GM21737 (cell line): ENCODE measurements at regions not wholly inside any gene's neighbourhood (a gene's known extent, or its start where the extent isn't known, plus 50 kb on each side); places are given as distances from the start of the nearest gene placed in this dataset.
"Not testable (repeated sequence)": the region's sequence is repeated elsewhere in the genome, so short reads cannot be mapped to it uniquely, and the experiment has no call there.

Source experiments
- ATAC-seq: cut with Tn5 transposase; IDR thresholded peaks from one replicate; pipeline ENCODE4 v1.9.1; 2021; ENCODE audit warnings: mild to moderate bottlenecking, moderate library complexity; ENCODE audit not compliant: unreplicated experiment

DNA sequence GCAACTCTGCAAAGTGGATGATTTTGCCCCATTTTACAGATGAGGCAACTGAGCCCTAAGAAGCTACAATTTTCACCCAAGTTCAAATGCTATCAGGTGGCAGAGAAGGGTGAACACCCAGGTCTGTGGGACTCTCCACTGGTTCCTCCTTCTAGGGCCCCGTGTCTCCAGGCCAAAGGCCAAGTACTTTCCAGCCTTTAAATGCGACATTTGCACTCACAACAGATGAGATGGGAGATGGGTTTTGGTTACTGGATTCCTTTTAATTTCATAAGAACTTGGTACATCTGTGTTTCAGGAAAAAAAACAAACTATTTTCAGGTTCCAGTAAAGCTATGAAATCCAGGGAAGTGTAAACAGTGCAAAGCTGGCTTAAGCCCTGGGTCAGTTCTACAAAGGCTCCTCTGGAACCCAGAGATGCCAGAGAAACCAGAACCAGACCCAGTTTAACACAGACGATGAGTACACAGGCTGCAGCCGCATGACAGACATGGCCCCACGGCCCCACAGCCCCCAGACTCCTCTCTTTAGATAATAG lies 361.7 kb downstream of the ANAPC1 start:
- no peak for ATAC-seq

DNA sequence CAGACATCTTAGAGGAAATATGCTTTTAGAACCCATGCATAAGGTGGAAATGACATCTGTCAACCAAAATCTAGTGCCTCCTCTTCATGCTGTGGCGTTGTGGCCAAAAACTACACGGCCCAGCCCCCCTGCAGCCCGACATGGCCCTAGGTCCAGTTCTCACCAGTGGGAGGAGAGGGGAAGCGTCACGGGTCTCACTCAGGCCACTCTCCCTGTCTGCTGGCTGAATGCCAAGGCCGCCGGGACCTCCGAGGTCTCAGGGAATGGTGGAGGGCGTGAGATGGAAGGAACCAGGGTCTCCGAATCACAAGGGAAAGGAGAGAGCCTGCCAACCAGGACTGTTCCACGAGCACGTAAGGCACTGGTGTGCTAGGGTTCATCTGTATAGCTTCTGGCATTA lies 361.0 kb downstream of the ANAPC1 start:
- no peak for ATAC-seq

DNA sequence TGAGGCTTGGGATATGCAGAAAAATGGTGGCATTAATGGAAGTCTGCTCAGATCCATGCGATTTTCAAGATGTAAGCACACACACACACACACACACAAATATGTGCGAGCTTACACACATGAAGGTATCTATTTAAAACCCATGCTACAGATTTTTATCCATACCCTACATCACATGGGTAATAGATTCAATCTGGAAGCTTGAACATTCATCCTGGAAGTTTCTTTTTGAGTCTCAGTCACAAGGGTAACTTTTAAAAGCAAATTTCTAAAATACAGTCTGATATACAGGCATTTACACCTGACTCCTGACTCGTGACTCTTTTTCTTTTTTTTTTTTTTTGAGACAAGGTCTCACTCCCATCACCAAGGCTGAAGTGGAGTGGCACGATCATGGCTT lies 359.0 kb downstream of the ANAPC1 start:
- not testable (repeated sequence) for ATAC-seq

DNA sequence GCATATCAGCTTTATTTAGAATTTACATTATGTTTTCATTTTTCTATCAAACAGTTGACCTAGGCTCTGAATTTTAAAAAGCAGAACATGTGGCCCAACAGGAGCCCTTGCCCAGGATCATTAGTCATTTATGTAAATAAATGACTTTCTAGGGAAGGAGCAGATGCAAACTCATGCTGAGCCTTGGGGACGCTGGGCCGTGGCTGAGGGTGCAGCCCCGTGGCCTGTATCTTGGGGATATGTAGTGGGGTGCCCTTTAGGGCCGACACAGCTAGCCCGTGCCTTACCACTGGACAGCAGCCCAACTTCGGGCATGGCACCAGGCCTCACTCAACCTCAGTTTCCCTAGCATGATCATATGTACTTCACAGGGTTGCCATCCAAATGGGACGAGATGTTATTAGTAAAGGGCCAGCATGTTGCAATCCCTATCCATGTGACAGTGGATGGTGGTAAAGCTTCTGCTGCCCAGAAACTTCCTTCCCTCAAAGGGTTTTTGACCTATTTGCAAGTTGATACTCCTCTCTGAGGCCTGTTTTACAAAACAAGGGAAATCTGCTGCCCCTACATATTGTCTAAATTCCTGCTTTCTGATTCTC lies 357.9 kb downstream of the ANAPC1 start:
- ATAC-seq = not testable (repeated sequence)

DNA sequence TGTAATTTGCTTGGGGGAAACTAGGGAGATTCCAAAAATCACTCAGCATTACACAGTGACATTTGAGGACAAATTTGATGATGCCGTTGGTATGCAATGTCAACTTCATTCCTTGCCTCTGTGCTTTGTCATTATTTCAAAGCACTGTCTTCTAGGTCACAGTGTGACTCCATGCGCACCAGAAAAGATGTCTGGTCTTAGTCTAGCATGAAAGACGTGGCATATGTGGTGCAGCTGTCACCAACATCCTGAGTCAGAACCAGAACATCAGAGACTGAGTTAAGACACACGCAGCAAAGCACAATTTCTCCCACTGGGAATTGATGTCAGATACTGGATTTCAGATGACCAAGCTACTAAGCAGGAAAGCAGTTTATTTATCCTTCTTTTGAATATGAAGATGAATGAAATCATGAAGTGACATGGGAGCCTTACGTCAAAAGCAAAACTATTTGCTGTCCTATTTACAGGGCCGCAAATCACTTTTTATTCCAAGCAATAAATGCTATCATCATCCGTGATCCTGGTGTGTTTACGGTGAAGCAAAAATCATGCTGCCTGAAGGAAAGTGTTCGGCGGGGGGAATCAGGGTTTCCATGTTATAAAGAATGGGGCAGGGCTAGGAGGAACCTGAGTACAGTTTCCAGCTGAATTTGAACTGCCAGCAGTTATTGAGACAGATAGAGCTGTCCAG lies 356.1 kb downstream of the ANAPC1 start:
- ATAC-seq = not testable (repeated sequence)

DNA sequence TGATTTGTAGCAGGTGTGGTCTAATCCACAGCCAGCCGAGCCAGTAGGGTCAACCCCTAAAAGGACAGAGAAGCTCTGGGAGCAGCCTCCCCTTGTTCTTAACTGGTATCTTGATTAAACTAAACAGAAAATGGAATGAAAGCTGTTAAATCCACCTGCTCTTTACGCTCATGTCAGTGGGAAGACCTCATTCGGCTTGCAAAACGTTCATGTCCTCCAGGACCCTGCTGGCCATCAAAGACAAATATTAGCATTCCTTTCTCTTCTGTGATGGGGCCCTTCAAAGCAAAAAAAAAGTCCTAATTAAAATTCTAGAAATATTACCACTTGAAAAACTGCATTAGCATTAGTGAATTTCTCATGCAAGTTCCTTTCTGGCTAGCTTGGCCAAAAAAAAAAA lies 355.0 kb downstream of the ANAPC1 start:
- not testable (repeated sequence) for ATAC-seq

DNA sequence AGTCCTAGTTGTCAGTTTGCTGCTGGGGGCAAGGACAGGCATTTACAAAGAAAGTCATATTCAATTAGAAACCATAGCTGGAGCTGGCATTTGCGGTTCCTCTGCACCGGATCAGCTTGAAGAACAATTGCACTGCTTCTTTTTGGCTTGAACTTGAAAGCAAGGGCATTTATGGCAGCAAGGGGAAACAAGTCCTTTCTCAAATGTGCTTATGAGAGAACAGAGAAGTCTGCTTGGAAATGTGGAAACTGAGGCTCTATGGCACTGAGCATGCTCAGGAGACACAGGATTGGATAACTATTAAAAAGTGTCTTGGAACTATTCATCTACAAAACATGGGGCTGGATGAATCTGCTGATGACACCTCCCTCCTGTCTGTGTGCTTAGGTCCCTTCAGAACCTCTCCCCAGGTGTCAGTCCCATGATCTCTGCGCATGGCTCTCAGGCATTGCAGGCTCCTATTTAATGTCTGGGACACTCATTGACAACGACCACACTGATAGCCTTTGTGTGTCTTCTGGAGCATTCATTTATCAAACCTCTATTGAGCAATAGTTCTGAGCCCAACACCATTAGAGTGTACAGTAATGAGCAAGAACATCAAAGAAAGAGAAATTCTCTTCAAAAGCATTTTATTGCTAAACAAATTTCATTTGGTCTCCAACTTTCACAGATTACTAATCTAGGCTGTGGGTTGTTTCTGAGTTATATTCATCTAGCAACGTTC lies 353.6 kb downstream of the ANAPC1 start:
- not testable (repeated sequence) for ATAC-seq

DNA sequence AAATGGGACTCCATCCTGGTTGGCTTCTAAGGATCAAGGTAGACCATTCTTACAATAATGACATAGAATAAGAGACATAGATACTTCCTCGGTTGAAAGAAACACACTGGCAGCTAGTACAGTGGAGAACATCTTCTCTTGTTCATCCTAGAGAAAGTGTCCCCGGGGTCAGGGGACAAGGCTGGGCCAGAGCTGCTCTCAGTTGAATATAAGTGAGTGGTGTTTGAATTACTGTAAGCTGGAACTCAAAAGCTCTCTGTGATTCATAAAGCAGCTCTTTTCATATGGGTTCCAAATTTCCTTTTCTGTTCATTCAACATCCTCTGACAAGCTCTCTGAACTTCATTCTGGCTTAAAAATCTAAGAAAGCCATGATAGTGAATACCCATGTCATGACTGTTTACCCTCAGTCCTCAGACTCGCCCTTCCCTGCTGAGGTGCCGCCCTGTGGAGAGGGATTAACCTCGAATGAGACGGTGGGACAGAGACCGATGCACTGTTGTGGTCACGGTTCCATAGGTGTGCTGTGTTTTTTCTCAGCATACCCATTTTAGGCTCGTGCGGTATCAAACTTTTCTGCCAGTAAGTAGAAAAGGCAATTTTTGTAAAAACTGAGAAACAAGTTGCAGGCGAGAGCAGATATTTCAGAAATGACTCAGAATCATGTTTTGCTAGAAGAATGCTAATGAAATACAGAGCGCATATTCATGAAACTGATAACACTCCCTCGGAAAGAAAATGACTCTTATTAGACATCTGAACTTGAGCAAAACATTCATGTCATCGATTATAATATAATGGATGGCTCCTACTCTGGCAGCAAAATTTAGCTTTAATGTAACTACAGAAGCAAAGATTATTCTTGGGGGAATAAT lies 351.1 kb downstream of the ANAPC1 start:
- ATAC-seq = not testable (repeated sequence)

DNA sequence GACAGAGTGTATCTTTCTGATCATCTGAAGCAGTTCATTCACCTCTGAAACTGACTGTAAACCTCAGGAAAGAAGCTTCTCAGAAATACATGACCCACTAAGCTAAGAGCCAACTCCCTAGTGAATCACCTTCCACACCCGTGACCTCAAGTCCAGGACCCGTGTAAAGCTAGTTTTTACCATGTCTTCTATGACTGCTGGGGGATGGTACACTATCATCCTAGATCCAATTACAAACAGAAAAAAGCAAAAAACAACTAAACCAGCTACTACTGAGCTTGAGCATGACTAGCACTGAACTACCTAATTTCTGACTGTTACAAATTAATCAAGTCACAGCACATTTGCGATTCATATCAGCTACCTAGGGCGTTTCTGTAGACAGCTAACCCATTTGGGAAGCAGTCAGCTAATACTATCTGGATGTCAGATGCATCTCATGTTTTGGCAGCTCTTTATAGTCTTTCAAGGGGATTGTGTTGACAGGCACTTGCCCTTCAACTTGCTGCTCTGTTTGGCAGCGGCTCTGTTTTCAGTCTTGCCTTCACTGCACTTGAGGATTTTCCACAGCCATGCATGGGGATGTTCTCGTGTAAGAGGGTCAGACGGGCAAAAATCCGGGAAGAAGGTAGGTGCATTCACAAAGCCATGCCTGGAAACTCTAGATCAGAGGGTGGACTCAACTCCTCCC lies 350.3 kb downstream of the ANAPC1 start:
- not testable (repeated sequence) for ATAC-seq

DNA sequence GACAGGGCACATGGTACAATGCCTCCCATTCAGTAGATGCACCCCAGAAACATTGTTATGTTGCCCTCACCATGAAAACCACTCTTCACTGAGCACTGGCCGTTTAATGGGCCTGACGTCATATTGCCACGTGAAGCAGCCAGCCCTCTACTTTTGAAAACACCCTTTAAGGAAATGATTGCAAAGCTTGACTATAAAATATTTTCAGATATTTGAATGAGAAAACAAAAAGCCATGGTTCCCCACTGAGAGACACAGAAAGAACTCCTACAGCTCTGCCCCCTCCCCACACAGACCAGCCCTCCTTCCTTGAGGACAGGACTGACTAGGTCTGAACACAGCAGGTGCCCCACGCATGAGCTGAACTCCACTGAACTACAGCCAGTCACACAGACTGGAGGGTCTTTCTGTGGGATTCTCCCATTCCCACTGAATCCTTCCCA lies 349.1 kb downstream of the ANAPC1 start:
- no peak for ATAC-seq

DNA sequence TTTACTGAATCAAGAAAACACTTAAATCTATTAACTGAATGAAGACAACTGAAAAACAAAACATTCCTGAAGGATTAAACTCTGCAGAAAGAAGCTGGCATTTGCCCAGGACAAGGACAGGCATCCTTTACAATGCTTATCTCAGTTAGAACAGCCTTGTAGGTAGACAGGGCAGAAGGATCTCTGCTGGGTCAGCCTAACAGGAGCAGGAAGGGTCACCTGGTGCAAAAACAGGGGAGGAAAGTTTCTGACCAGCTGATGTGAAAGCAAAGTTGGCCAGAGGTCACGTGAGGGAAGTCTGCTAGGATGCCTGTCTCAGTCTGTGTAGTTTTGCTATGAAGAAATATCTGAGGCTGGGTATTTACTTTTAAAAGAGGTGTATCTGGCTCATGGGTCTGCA lies 348.6 kb downstream of the ANAPC1 start:
- no peak for ATAC-seq

DNA sequence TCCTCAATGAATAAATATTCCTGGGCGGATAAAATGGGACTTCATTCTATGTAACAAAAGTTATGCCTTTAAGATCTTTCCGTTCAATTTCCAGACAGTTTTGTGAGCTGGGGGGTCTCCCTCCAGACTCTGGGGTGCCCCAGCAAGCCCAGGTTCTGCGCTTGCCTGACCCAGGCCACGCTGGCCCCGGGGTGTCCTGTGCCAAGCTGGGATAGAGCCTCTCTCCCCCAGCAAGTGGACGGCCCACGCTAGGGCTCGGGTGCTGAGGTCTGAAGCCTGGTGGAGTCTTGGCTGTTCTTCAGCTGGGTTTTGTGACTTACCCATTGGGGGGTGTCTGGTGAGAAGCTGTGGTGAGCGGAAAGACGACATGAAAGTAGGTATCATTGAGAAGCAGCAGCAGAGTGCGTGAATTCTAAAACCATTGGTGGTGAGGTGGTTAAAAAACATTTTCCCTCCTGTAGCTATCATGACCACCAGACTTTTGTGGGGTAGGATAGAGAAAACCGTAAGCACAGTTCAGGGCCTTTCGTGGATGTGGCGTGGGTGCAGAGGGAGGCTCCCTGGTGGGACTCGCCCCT lies 346.8 kb downstream of the ANAPC1 start:
- no peak for ATAC-seq

DNA sequence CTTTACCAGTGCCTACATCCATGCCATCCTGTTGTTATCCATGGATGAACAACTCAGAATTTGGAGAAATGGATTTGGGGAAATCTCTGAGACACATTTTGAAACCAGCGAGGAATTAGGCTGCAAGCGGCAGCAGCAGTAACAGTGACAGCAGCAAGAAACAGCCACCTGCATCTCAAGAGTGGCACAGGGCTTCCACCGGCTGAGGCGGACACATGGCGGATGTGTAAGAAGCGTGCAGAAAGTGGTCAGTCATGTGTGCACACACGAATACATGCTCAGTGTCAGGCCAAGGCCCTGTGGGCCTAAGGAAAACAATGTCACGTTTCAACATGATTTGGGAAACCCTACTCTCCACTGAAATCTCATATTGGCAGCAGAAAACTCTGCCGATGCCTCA lies 344.0 kb downstream of the ANAPC1 start:
- ATAC-seq = not testable (repeated sequence)

DNA sequence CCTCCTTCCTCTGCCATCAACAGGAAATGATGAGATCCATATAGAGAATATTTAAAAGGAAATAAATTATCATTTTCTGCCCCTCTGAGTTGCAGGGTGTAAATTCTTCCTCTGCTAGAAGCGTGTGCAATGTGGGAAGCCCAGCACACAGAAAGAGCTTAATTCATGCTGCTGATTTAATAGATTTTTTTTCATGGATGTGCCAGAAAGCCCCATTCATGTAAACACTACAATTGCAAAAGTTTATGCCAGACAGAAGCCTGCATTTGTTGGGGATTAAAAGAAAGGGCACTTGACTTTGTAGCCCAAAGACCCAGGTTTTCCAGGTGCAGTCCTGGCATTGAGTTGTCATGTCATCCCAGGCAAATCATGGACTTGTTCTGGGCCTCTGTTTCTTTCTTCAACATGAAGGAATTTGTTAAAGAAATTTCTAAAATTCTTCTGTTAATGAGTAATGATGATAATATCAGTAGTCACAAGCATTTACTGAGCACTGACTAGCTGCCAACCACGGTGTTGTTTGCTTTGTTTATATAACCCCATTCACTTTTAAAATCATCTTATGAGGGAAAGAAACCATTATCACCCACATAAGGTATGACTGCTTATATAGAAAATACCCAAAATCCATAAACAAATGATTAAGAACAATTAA lies 341.7 kb downstream of the ANAPC1 start:
- not testable (repeated sequence) for ATAC-seq

DNA sequence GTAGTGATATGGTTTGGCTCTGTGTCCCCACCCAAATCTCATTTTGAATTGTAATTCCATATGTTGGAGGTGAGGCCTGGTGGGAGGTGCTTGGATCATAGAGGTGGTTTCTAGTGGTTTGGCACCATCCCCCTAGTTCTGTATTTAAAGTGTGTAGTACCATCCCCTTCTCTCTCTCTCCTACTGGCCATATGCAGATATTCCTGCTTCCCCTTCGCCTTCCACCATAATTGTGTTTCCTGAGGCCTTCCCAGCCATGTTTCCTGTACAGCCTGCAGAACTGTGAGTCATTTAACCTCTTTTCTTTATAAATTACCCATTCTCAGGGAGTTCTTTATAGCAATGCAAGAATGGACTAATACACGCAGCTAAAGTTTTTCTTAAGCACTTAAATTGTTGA lies 340.0 kb downstream of the ANAPC1 start:
- ATAC-seq = not testable (repeated sequence)

DNA sequence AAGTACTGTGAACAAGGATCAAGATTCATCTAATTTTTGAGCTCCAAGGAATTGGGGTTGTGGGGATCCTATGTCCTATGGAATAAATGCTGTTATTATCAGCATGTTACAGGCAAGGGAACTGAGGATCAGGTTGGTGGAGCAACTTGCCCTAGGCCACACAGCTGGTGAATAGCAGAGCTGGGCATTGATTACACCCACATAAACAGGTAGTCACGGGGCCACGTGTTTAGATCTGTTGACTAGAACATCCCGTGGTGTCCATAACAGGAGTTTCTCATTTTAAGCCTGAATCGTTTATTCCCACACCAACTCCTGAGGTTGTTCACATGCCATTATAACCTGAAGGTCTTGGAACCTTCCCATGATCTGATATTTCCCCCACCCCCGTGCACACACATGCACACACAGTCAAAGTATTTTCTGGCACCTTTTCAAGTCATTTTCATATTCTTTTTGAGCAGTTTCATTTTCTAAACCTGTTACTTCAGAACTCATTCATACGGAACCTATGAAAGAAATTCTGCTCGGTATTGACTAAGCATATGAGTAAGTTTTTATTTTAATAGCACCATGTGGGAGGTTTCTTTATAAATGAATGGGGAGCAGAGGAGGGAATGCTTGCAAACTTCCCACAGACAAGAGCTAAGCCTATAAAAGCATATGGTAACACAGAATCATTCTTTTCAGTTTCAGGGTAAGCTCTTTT lies 338.1 kb downstream of the ANAPC1 start:
- ATAC-seq = not testable (repeated sequence)

DNA sequence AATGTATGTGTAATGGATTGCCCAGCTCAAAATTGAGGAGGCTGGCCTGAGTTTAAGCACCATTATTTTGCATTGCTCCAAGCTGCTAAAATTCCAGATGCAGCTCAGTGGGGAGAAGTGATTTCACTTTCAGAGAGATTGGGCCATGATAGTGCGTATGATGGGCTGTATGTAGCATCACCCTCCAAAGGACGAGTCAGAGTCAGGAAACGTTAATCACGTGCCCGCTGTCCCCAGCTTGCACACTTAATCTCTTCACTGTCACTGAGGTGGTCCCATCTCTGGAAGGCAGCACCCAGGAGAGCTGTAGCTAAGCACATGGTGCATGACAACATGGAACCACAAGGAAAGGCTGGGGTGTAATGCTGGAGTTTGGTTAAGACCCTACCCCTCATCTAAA lies 337.4 kb downstream of the ANAPC1 start:
- ATAC-seq = not testable (repeated sequence)

DNA sequence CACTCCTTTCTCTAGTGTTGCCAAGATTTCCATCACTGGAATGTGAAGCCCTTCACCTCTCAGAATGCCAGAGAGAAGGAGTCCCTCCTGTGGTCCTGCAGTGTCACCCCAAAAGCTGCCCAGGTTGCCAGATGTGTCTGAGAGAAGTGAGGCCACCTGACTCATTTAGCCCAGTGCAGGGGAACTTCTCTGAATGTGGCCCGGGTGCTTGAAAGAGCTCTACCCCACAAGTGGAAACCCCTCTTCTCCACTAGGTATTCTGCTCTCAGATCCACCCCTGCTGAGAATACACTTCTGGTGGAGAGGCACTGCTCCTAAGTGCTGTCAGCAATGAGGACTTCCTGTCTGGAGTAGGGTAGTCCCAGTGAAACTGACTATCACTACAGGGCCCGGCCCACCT lies 334.8 kb downstream of the ANAPC1 start:
- ATAC-seq = not testable (repeated sequence)

DNA sequence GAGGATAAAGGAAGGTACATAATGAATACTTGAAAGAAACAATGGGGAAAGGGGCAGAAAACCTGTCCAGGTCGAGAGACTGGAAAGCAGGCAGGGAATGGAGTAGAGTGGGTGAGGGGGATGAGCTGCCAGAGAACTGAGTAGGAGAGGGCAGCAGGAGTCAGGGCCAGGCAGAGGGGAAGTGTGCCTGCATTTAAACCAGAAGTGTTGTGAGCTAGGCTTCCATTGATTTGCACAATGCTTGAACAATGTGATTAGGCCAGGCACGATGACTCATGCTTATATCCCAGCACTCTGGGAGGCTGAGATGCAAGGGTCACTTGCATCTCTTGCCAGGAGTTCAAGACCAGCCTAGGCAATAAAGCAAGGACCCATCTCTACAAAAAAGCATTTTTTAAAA lies 332.6 kb downstream of the ANAPC1 start:
- not testable (repeated sequence) for ATAC-seq
